NT2/D1 (cell line): ENCODE measurements at regions not wholly inside any gene's neighbourhood (a gene's known extent, or its start where the extent isn't known, plus 50 kb on each side); places are given as distances from the start of the nearest gene placed in this dataset.

Experiments
- DNase-seq: peaks from one replicate; pipeline ENCODE4 v3.0.0-alpha.2; 2011; ENCODE audit warnings: low read depth, low spot score
- H3K27me3 ChIP-seq: 2 replicates; pipeline ENCODE4 v1.6.0; 2011; ENCODE audit warnings: mild to moderate bottlenecking; ENCODE audit not compliant: insufficient read length, insufficient read depth
- H3K36me3 ChIP-seq: 2 replicates; pipeline ENCODE4 v1.6.1; 2011; ENCODE audit warnings: mild to moderate bottlenecking, low read length, mixed read lengths; ENCODE audit not compliant: insufficient read depth, insufficient read length
- H3K4me1 ChIP-seq: 2 replicates; pipeline ENCODE4 v1.5.1; 2011; ENCODE audit not compliant: insufficient read depth, insufficient read length
- H3K4me3 ChIP-seq: 2 replicates; pipeline ENCODE4 v1.5.1; 2011; ENCODE audit warnings: low read depth; ENCODE audit not compliant: insufficient read length
- H3K9ac ChIP-seq: 2 replicates; pipeline ENCODE4 v1.6.0; 2011; ENCODE audit warnings: low read depth; ENCODE audit not compliant: insufficient read length
- H3K9me3 ChIP-seq: 2 replicates; pipeline ENCODE4 v1.5.1; 2011; ENCODE audit warnings: mild to moderate bottlenecking, low read length; ENCODE audit not compliant: insufficient read depth
- SUZ12 ChIP-seq: IDR thresholded peaks from 2 replicates; pipeline ENCODE4 v1.6.1; 2011; ENCODE audit not compliant: insufficient read length, insufficient read depth; ENCODE audit errors: extremely low read depth
- YY1 ChIP-seq: IDR thresholded peaks from 2 replicates; pipeline ENCODE4 v1.6.1; 2011; ENCODE audit not compliant: insufficient read length, insufficient read depth
- ZNF274 ChIP-seq: IDR thresholded peaks from 2 replicates; pipeline ENCODE4 v1.6.1; 2011; ENCODE audit warnings: mild to moderate bottlenecking, low read depth, low read length

- Histone ChIP-seq H3K36me3 (no peaks in the 10 kb centered on the region), H3K9me3 (no peaks in the 10 kb centered on the region), H3K27me3 (no peaks in the 10 kb centered on the region), H3K4me3 (no peak overlapping the region), H3K9ac (no peak overlapping the region), H3K4me1 (no peaks in the 10 kb centered on the region)
- no peak for TF ChIP-seq SUZ12
- no peak for TF ChIP-seq YY1
- TF ChIP-seq ZNF274: no peak
- DNase-seq: no peak
These were observed 174.1 kb upstream of the UBE2E2 start for GRCh38 chr3:23029001-23029400.

DNA sequence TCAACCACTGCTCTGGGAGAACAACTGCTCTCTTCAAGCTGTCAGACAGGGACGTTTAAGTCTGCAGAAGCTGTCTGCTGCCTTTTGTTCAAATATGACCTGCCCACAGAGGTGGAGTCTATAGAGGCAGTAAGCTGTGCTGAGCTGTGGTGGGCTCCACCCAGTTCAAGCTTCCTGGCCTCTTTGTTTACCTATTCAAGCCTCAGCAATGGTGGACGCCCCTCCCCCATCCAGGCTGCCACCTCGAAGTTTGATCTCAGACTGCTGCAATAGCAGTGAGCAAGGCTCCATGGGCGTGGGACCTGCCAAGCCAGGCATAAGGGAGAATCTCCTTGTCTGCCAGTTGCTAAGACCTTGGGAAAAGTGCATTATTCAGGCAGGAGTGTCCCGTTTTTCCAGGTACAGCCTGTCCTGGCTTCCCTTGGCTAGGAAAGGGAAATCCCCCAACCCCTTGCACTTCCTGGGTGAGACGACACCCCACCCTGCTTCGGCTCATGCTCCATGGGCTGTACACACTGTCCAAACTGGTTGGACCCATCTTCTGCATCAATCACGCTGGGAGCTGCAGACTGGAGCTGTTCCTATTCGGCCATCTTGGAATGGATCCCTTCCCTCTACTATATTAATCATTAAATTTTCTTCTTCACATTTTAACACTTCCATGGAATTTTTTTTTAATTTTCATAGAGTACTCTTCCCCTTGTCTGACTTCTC is 167.0 kb upstream of the UBE2E2 start:
- H3K9ac ChIP-seq: no peak overlapping the region
- H3K27me3 ChIP-seq: no peaks in the 10 kb centered on the region
- TF ChIP-seq ZNF274 (no peak), YY1 (no peak), SUZ12 (no peak)
- no peaks in the 10 kb centered on the region for H3K36me3 ChIP-seq
- no peak overlapping the region for H3K4me3 ChIP-seq
- peaks cover 3% of the 10 kb centered on the region for H3K4me1 ChIP-seq
- peak; percentile 63 for DNase-seq
- H3K9me3 ChIP-seq: no peaks in the 10 kb centered on the region; the same call in 1 of the 2 replicates

DNA sequence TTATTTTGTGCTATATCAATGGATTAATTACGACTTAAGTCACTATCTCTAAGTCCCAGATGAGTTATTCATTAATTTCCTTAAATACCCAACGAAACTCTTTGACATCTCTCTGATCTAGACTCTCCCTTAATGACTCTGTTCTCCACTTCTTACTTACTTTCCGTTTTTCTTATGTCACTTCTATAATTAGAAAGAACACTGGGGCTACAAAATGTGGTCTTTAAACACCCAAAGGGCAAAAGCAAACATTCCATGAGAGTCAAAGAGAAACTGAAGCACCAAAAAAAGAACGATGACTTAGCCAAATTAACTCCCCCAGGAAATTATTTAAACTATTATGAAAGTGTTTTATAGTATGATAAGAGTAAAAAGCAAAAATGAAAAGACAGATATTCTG is 166.4 kb upstream of the UBE2E2 start:
- TF ChIP-seq SUZ12 (no peak), ZNF274 (no peak), YY1 (no peak)
- peaks cover 3% of the 10 kb centered on the region for H3K4me1 ChIP-seq
- H3K36me3 ChIP-seq: no peaks in the 10 kb centered on the region
- no peak overlapping the region for H3K4me3 ChIP-seq
- no peak for DNase-seq
- no peak overlapping the region for H3K9ac ChIP-seq
- no peaks in the 10 kb centered on the region for H3K27me3 ChIP-seq
- no peaks in the 10 kb centered on the region; the same call in 1 of the 2 replicates for H3K9me3 ChIP-seq

DNA sequence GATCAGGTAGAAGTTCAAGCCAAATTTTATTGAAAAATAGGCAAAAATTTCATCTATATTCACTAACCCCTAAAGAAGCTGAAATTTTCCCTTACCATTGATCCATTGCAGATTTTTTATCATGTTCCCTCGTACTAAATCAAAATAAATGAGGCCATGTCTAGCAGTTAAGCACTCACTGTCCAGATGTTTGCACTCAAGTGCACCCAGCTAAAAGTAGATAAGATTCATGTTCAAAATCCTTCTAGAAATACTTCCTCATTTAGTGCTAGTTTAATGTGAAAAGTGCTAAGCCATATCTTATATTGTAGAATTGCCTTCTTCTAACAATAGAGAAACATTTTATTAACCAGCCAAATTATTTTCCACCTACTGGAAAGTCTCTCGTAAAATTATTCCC is 164.7 kb upstream of the UBE2E2 start:
- Histone ChIP-seq H3K9me3 (no peaks in the 10 kb centered on the region; the same call in 1 of the 2 replicates), H3K27me3 (no peaks in the 10 kb centered on the region), H3K36me3 (no peaks in the 10 kb centered on the region), H3K4me1 (peaks cover 3% of the 10 kb centered on the region), H3K4me3 (no peak overlapping the region), H3K9ac (no peak overlapping the region)
- TF ChIP-seq SUZ12 (no peak), YY1 (no peak), ZNF274 (no peak)
- DNase-seq: no peak

DNA sequence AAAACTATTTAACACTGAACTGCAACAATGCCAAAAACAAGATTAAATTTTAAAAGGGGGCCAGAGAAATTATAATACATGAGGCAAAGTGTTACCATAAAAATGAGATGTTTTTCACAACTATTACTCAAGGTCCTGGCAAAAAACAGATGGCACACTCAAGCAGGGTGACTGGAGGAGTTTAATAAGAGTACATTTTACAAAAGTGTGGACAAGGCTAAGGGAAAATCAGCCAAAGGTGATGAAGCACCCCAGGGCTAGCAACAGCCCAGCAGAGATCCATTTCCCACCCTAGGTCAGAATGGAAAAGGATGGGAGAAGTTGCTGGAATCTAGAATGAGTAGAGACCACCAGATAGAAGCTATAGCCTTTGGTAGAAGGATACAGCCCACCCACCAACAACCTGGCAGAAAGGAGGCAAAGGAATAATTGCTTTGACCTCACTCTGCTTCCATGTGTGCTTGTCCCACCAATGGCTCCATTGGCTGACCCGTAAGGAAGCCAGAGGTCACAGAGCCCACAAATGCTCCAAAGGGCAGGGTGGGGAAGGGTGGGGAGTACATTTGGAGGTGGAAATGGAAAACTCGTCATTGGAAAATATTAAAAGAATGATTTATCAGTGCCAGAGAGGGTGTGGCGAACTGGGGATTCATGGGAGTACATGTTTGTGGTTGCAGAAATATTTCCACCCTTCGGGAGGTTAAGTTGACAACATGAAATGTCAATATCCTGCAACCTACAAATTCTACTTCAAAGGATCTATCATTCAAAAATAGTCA is 161.0 kb upstream of the UBE2E2 start:
- Histone ChIP-seq H3K27me3 (no peaks in the 10 kb centered on the region), H3K9ac (no peak overlapping the region), H3K4me1 (no peaks in the 10 kb centered on the region), H3K4me3 (no peak overlapping the region), H3K36me3 (no peaks in the 10 kb centered on the region), H3K9me3 (peaks cover 15% of the 10 kb centered on the region; the same call in 1 of the 2 replicates)
- DNase-seq: no peak
- no peak for TF ChIP-seq ZNF274
- no peak for TF ChIP-seq YY1
- no peak for TF ChIP-seq SUZ12

DNA sequence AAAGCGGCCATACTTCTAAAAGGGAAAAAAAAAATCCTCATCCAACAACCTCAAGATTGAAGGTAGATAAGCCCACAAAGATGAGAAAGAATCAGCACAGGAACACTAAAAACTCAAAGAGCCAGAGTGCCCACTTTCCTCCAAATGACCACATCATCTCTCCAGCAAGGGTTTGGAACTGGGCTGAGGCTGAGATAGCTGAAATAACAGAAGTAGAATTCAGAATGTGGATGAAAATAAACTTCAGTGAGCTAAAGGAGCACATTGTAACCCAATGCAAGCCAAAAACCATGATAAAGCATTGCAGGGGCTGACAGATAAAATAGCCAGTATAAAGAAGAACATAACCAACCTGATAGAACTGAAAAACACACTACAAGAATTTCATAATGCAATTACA is 158.7 kb upstream of the UBE2E2 start:
- DNase-seq: no peak
- H3K4me1 ChIP-seq: no peaks in the 10 kb centered on the region
- peaks cover 18% of the 10 kb centered on the region; the same call in 1 of the 2 replicates for H3K9me3 ChIP-seq
- TF ChIP-seq SUZ12 (no peak), YY1 (no peak), ZNF274 (no peak)
- H3K36me3 ChIP-seq: no peaks in the 10 kb centered on the region
- no peak overlapping the region for H3K4me3 ChIP-seq
- no peaks in the 10 kb centered on the region for H3K27me3 ChIP-seq
- no peak overlapping the region for H3K9ac ChIP-seq

- Histone ChIP-seq H3K27me3 (no peaks in the 10 kb centered on the region), H3K36me3 (no peaks in the 10 kb centered on the region), H3K9ac (no peak overlapping the region), H3K9me3 (peaks cover 18% of the 10 kb centered on the region; the same call in 1 of the 2 replicates), H3K4me1 (no peaks in the 10 kb centered on the region), H3K4me3 (no peak overlapping the region)
- no peak for DNase-seq
- TF ChIP-seq YY1 (no peak), SUZ12 (no peak), ZNF274 (no peak)
These were observed 156.6 kb upstream of the UBE2E2 start for GRCh38 chr3:23046536-23046935.
